GM19468 (cell line): ENCODE measurements at regions not wholly inside any gene's neighbourhood (a gene's known extent, or its start where the extent isn't known, plus 50 kb on each side); places are given as distances from the start of the nearest gene placed in this dataset.

Source experiments
- ATAC-seq: cut with Tn5 transposase; IDR thresholded peaks from one replicate; pipeline ENCODE4 v1.9.1; 2021; ENCODE audit warnings: mild to moderate bottlenecking, moderate library complexity, moderate number of reproducible peaks; ENCODE audit not compliant: unreplicated experiment; ENCODE audit errors: extremely low read depth

GRCh38 chrX:124963717-124964116, 356.0 kb upstream of the TEX13C start, which contains the start of gene TENM1:
TENM1 (minus strand) TSS chrX:124963817.
- no peak for ATAC-seq

GRCh38 chrX:124975456-124975855, 344.2 kb upstream of the TEX13C start:
- no peak for ATAC-seq

GRCh38 chrX:124981420-124981819, 338.3 kb upstream of the TEX13C start:
- ATAC-seq, result no peak

- ATAC-seq, result no peak
These were observed 335.4 kb upstream of the TEX13C start for GRCh38 chrX:124984140-124984813.

GRCh38 chrX:124986284-124986683, 333.4 kb upstream of the TEX13C start:
- ATAC-seq, result no peak

GRCh38 chrX:124993735-124994134, 325.9 kb upstream of the TEX13C start:
- no peak for ATAC-seq

GRCh38 chrX:124994404-124994803, 325.3 kb upstream of the TEX13C start:
- ATAC-seq, result no peak

GRCh38 chrX:125003746-125004446, 315.8 kb upstream of the TEX13C start:
- no peak for ATAC-seq

GRCh38 chrX:125004799-125005198, 314.9 kb upstream of the TEX13C start:
- no peak for ATAC-seq

GRCh38 chrX:125005863-125006262, 313.8 kb upstream of the TEX13C start:
- no peak for ATAC-seq

GRCh38 chrX:125006704-125007103, 313.0 kb upstream of the TEX13C start:
- ATAC-seq, result no peak

- ATAC-seq, result no peak
These were observed 307.1 kb upstream of the TEX13C start for GRCh38 chrX:125012585-125012984.

- no peak for ATAC-seq
These were observed 290.5 kb upstream of the TEX13C start for GRCh38 chrX:125029131-125029530.
